DND-41 (cell line): ENCODE measurements at regions not wholly inside any gene's neighbourhood (a gene's known extent, or its start where the extent isn't known, plus 50 kb on each side); places are given as distances from the start of the nearest gene placed in this dataset.

Experiments
- CTCF ChIP-seq: IDR thresholded peaks from 2 replicates; pipeline ENCODE4 v1.5.1; 2012; ENCODE audit warnings: borderline replicate concordance, low read length, moderate library complexity, mild to moderate bottlenecking; ENCODE audit not compliant: poor library complexity, severe bottlenecking; ENCODE audit errors: extremely low read depth
- EZH2 ChIP-seq: IDR thresholded peaks from 3 replicates; pipeline ENCODE4 v1.6.1; 2012; ENCODE audit warnings: borderline replicate concordance, low read depth, mild to moderate bottlenecking, moderate library complexity, low read length, inconsistent platforms; ENCODE audit not compliant: severe bottlenecking

- TF ChIP-seq CTCF: no peak
- no peak for TF ChIP-seq EZH2
These were observed 249.4 kb downstream of the ANKRD30B start for GRCh38 chr18:14997357-14997756.
